HG02938 (cell line): ENCODE measurements at regions not wholly inside any gene's neighbourhood (a gene's known extent, or its start where the extent isn't known, plus 50 kb on each side); places are given as distances from the start of the nearest gene placed in this dataset.
"Not testable (repeated sequence)": the region's sequence is repeated elsewhere in the genome, so short reads cannot be mapped to it uniquely, and the experiment has no call there.

Experiments used
- ATAC-seq: cut with Tn5 transposase; IDR thresholded peaks from one replicate; pipeline ENCODE4 v1.9.1; 2021; ENCODE audit warnings: mild to moderate bottlenecking, moderate library complexity; ENCODE audit not compliant: unreplicated experiment

GRCh38 chr18:73563901-73564472 lies 583.6 kb downstream of the FBXO15 start:
- no peak for ATAC-seq

- no peak for ATAC-seq
Observed at GRCh38 chr18:73563345-73563744, 584.3 kb downstream of the FBXO15 start.

- ATAC-seq = no peak
Observed at GRCh38 chr18:73556904-73557303, 590.7 kb downstream of the FBXO15 start.

- no peak for ATAC-seq
Observed at GRCh38 chr18:73552171-73552570, 595.5 kb downstream of the FBXO15 start.

GRCh38 chr18:73551211-73551610 lies 596.4 kb downstream of the FBXO15 start:
- no peak for ATAC-seq

GRCh38 chr18:73549236-73549635 lies 598.4 kb downstream of the FBXO15 start:
- no peak for ATAC-seq

- no peak for ATAC-seq
Observed at GRCh38 chr18:73545472-73545871, 602.2 kb downstream of the FBXO15 start.

GRCh38 chr18:73544617-73545016 lies 603.0 kb downstream of the FBXO15 start:
- ATAC-seq = no peak

GRCh38 chr18:73544032-73544431 lies 603.6 kb downstream of the FBXO15 start:
- ATAC-seq = no peak

- no peak for ATAC-seq
Observed at GRCh38 chr18:73535990-73536389, 611.6 kb downstream of the FBXO15 start.

- ATAC-seq = no peak
Observed at GRCh38 chr18:73535189-73535588, 612.4 kb downstream of the FBXO15 start.

- ATAC-seq = no peak
Observed at GRCh38 chr18:73531601-73532000, 616.0 kb downstream of the FBXO15 start.

GRCh38 chr18:73528066-73528465 lies 619.6 kb downstream of the FBXO15 start:
- ATAC-seq = no peak

- ATAC-seq = no peak
Observed at GRCh38 chr18:73520229-73520628, 627.4 kb downstream of the FBXO15 start.

- not testable (repeated sequence) for ATAC-seq
Observed at GRCh38 chr18:73516056-73516455, 631.6 kb downstream of the FBXO15 start.

GRCh38 chr18:73514449-73514848 lies 633.2 kb downstream of the FBXO15 start:
- no peak for ATAC-seq

- ATAC-seq = no peak
Observed at GRCh38 chr18:73511771-73512503, 635.7 kb downstream of the FBXO15 start.

GRCh38 chr18:73509460-73509859 lies 638.2 kb downstream of the FBXO15 start:
- no peak for ATAC-seq

GRCh38 chr18:73503326-73503725 lies 635.5 kb upstream of the NETO1 start:
- ATAC-seq = no peak

GRCh38 chr18:73487966-73488365 lies 620.2 kb upstream of the NETO1 start:
- no peak for ATAC-seq

GRCh38 chr18:73485166-73485565 lies 617.4 kb upstream of the NETO1 start:
- no peak for ATAC-seq

- ATAC-seq = no peak
Observed at GRCh38 chr18:73482901-73483300, 615.1 kb upstream of the NETO1 start.

GRCh38 chr18:73479477-73479876 lies 611.7 kb upstream of the NETO1 start:
- ATAC-seq = no peak
